ENCODE measurements at regions not wholly inside any gene's neighbourhood (a gene's known extent, or its start where the extent isn't known, plus 50 kb on each side); places are given as distances from the start of the nearest gene placed in this dataset.

DNA sequence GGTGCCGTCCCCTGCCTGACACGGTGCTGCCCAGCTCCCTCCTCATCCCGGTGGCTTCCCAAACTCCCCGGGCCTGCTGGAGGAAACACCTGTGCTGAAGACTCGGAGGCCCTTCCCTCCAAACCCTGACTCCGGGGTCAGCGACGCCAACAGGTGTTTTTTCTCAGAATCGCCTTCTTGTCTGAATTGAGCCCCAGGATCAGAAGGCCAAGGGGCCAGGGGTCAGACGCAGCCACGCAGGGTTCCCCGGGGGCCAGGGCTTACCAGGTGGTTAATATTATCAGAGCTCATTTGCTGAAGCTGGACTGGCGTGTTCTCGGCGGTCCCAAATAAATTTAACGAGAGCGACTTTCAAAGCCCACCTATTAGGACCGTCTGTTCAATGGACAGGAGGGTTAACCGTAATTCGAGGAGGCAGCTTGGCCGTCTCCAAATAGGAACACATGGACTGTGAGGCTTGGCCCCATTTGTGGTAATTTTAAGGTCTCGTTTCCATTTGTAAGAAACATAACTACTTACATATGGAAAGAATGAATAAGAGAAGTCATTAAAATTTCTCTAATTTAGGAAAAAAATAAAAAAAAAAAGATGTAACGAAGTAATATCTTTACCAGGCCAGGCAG, 239.3 kb downstream of the CRLF2 start:
- Histone ChIP-seq H3K27ac (ENCODE audit: low read depth, low read length) (no peak overlapping the region), H3K79me2 (ENCODE audit: insufficient read depth, low read length) (no peaks in the 10 kb centered on the region), H2AFZ (ENCODE audit: low read depth, low read length) (no peak overlapping the region), H3K4me2 (ENCODE audit: low read length) (no peak overlapping the region), H3K9ac (ENCODE audit: low read length) (no peak overlapping the region), H4K20me1 (ENCODE audit: insufficient read depth, low read length) (no peaks in the 10 kb centered on the region), H3K36me3 (ENCODE audit: insufficient read depth, low read length) (no peaks in the 10 kb centered on the region), H3K4me3 (ENCODE audit: insufficient read depth, low read depth, low read length) (no peak overlapping the region), H3K27me3 (ENCODE audit: insufficient read depth, low read length) (no peaks in the 10 kb centered on the region), H3K4me1 (ENCODE audit: insufficient read depth, low read length) (no peaks in the 10 kb centered on the region), H3K9me3 (ENCODE audit: insufficient read depth, low read depth, low read length) (peaks cover 3% of the 10 kb centered on the region)
- Mint-ChIP-seq H3K4me1 (ENCODE audit: low read depth, unreplicated experiment) (no peaks in the 10 kb centered on the region), H3K36me3 (ENCODE audit: low read depth, unreplicated experiment) (no peaks in the 10 kb centered on the region), H3K27me3 (ENCODE audit: low read depth, unreplicated experiment) (no peaks in the 10 kb centered on the region), H3K9me3 (ENCODE audit: unreplicated experiment) (peaks cover 10% of the 10 kb centered on the region), H3K4me3 (ENCODE audit: unreplicated experiment) (no peak overlapping the region), H3K27ac (ENCODE audit: unreplicated experiment) (no peak overlapping the region)
- FAIRE-seq (no peak), DNase-seq (ENCODE audit: low read depth) (no peak)
- TF ChIP-seq EZH2 (IDR thresholded peaks at IDR 0.05; ENCODE audit: insufficient read depth, low read length), result no peak
- no peak for TF ChIP-seq CTCF (IDR thresholded peaks at IDR 0.05; ENCODE audit: insufficient read depth, low read depth, low read length)

- Histone ChIP-seq H4K20me1 (ENCODE audit: insufficient read depth, low read length) (no peaks in the 10 kb centered on the region), H3K4me1 (ENCODE audit: insufficient read depth, low read length) (no peaks in the 10 kb centered on the region), H3K27ac (ENCODE audit: low read depth, low read length) (no peak overlapping the region), H3K27me3 (ENCODE audit: insufficient read depth, low read length) (no peaks in the 10 kb centered on the region), H2AFZ (ENCODE audit: low read depth, low read length) (no peak overlapping the region), H3K4me2 (ENCODE audit: low read length) (no peak overlapping the region), H3K9ac (ENCODE audit: low read length) (no peak overlapping the region), H3K36me3 (ENCODE audit: insufficient read depth, low read length) (no peaks in the 10 kb centered on the region), H3K9me3 (ENCODE audit: insufficient read depth, low read depth, low read length) (peaks cover 3% of the 10 kb centered on the region), H3K4me3 (ENCODE audit: insufficient read depth, low read depth, low read length) (no peak overlapping the region), H3K79me2 (ENCODE audit: insufficient read depth, low read length) (no peaks in the 10 kb centered on the region)
- no peaks in the 10 kb centered on the region for H3K27me3 Mint-ChIP-seq (ENCODE audit: low read depth, unreplicated experiment)
- H3K4me3 Mint-ChIP-seq (ENCODE audit: unreplicated experiment), result no peak overlapping the region
- H3K9me3 Mint-ChIP-seq (ENCODE audit: unreplicated experiment), result peaks cover 5% of the 10 kb centered on the region
- DNase-seq (ENCODE audit: low read depth), result no peak
- no peak overlapping the region for H3K27ac Mint-ChIP-seq (ENCODE audit: unreplicated experiment)
- H3K36me3 Mint-ChIP-seq (ENCODE audit: low read depth, unreplicated experiment), result no peaks in the 10 kb centered on the region
- FAIRE-seq, result no peak
- H3K4me1 Mint-ChIP-seq (ENCODE audit: low read depth, unreplicated experiment), result no peaks in the 10 kb centered on the region
- no peak for TF ChIP-seq EZH2 (IDR thresholded peaks at IDR 0.05; ENCODE audit: insufficient read depth, low read length)
- no peak for TF ChIP-seq CTCF (IDR thresholded peaks at IDR 0.05; ENCODE audit: insufficient read depth, low read depth, low read length)
Observed at GRCh38 chrX:968148-968965, 244.1 kb downstream of the CRLF2 start.
